GM19468 (cell line): ENCODE measurements at regions not wholly inside any gene's neighbourhood (a gene's known extent, or its start where the extent isn't known, plus 50 kb on each side); places are given as distances from the start of the nearest gene placed in this dataset.

Experiments used
- ATAC-seq: cut with Tn5 transposase; IDR thresholded peaks from one replicate; pipeline ENCODE4 v1.9.1; 2021; ENCODE audit warnings: mild to moderate bottlenecking, moderate library complexity, moderate number of reproducible peaks; ENCODE audit not compliant: unreplicated experiment; ENCODE audit errors: extremely low read depth

GRCh38 chr6:88558981-88559380 is 392.8 kb upstream of the CNR1 start:
- ATAC-seq: no peak

DNA sequence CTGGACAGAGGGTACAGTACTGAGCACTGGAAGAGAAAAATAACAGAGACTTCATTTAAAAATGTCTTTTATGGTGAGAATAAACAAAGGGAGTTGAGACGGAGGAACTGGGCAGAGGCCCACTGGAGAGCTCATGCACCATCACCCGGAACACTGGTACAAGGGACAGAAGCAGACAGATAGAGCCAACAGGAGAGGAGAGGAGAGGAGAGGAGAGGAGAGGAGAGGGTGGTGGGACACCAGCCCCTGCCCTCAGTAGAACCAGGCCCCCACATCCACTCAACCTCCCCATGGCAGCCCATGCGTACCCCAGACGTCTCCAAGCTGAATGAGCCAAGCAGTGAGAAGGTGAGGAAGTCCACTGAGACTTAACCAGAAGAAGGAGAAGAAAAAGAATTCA is 390.5 kb upstream of the CNR1 start:
- ATAC-seq: no peak

- ATAC-seq: no peak
These were observed 382.9 kb upstream of the CNR1 start for GRCh38 chr6:88548891-88549505.

DNA sequence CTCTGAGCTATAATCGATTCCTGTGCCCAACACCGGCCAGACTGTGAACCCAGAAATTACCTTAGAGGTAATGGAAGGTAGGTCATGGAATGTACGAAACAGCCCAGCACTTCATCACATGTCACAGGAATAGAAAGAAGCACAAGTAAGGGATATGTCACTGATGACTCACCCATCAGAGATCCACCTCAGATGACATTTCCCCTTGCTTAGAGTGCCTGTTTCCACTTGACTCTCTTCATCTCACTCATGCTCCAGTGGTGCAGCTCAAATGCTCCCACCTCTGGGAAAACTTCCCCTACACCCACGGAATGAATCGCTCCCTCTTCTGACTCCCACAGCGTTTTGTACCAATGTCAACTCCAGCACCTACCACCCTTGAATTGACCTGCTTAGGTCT is 381.6 kb upstream of the CNR1 start:
- ATAC-seq: no peak

DNA sequence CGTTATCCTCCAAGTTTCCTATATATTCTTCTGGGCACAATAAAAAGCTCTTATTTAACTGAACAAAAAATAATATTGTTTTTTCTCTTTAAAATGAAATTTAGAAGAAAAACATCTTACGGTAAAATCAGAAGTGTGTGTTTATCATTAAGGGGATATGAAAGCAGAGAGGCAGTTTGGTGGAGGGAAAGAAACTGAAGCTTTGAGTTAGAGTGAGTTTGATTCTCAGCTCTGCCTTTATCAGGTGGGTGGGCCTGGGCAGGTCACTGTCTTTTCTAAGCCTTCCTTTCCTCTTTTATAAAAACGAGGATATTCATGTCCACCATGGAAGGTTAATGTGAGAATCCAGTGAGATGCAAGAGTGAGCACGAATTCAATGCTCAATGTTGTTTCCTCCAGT is 379.8 kb upstream of the CNR1 start:
- no peak for ATAC-seq

DNA sequence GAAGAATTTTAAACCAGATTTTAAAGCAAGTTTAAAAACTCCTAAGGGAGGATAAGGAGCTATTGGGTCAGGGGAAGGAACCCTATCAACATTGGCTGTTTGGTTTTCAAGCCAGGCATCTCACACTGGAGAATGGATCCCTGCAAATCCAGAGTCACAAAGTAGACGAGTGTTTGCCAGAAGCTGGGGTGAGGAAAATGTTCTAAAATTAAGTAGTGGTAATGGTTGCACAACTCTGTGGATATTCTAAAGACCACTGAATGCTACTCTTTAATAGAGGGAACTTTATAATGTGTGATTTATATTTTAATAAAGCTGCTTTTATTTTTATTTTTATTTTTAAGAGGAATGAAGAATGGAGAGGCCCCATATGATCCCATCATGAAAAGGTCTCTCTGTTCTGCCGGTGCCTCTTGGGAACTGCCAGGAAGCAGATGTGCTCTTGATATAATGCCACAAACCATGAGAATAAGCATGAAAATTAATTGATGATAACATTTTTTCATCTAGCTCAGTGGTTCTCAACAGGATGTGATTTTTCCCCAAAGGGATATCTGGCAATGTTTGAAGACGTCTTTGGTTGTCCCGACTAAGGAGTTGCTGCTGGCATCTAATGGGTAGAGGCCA is 379.0 kb upstream of the CNR1 start:
- no peak for ATAC-seq

DNA sequence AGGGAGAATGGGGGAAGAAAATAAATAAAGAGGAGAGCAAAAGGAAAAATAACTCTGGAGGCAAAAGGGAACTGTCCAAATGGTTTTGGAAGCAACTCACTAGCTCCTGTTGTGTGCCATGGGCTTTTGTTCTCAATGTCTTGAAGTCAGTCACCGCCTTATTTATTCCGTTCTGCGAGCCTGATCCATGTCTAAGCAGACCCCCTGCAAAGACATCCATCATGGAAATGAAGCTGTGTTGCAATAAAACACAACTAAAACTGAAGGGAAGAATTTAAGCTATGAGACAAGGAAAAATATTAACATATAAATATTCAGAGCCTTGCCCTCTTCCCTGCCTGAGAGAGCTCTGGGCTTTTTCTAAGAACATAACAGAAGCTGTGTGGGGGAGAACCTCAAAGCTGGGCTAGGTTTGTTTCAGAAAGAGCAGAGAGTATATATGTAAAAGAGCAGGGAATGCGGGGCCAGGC is 373.2 kb upstream of the CNR1 start:
- no peak for ATAC-seq

GRCh38 chr6:88538840-88539239 is 372.7 kb upstream of the CNR1 start:
- no peak for ATAC-seq

DNA sequence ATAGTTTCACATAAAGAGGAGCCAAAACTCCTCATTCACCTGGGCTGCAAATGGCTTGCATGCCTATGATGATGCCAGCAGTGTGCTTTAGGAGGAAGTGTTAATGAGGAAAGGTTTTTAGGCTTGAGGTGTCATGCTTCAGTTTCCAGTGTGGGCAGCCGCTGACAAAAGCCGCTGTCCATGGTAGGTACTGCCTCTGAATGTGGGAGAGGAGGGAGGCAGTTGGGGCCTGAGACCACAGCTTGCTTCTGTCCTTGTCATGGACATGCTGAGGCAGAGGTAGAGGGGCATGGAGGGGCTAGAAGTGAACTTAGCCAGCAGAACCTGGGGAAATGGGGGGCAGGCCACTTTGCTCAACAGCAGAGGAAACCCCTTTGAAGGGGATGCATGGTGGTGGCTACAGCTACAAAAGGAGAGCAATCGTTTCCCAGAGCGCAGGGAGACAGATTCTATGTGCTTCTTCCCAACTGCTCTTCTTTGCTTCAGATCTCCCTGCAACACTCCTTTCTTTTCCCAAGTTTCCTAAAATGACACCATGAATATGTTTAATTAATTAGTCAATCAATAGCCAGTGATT is 372.1 kb upstream of the CNR1 start:
- no peak for ATAC-seq

DNA sequence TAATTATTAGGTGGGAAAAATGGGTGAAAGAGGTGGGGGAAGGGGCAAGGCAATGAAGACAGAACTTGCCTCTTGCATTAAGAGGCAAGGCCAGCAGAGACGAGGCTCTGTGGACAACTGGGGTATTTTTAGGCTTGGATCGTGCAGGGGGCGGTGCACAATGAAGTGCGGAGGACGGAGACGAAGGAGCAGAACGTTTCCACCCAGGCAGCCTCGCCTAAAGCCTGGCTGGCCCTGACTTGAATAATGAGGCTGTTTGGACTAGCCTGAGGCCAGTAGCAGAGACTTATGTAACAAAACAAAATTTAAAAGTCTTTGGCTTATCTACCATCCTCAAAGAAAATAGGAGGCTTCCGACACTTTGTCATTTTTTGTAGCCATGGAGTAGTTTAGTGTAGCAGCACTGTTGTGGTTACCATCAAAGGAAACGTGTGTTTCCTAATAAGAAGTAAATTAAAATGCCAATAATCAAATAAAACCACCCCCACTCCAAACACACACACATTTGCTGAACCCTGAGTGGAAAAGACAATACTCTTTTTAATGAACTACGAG is 370.0 kb upstream of the CNR1 start:
- no peak for ATAC-seq

DNA sequence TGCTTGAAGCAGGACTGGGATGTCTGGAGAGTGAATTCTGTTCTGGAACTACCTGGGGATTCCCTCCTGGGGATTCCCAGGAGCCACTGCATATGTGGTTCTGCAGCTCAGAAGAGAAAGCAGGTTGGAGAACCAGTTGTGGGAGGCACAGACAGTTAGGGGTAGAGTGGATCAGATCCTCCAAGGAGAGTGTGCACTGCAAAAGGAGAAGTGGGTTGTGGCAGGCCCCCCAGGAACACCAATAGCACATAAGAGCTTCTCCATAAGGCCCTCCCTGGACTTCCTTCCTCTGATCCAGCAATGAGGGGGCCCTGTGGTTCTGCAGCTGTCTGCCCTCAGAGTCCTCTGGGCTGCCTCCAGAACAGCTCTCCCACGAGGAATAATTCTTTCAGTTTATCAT is 369.2 kb upstream of the CNR1 start:
- ATAC-seq: no peak

DNA sequence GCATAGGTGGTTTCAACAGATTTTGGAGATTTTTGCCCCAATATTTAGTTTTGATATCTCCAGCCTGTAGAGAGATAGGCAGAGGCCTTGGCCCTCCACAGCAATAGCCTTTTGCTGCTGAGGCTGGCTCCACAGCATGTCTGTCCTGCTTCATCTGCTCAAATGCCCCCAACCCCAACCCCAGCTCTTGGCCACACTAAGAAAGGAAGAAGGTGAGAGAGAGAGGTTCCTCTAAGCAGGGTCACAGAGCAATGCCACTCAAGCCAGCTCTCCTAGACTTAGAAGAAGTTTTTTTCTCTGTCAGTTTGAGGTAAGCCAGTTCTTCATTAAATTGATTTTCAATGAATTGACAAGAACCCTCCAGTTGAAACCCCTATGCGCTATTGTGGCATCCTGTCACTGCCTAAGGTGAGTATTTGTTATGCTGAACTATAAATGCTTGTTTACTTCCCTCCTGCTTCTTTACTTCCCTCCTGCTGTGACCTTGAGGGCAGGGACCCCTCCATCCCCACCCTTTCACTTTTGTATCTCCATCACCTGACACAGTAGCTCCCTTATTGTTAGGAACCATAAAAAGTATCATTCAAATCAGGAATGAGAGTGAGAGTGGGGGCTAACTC is 366.2 kb upstream of the CNR1 start:
- ATAC-seq: no peak

- ATAC-seq: no peak
These were observed 363.6 kb upstream of the CNR1 start for GRCh38 chr6:88529726-88530125.

- ATAC-seq: no peak
These were observed 354.3 kb upstream of the CNR1 start for GRCh38 chr6:88520445-88520844.

DNA sequence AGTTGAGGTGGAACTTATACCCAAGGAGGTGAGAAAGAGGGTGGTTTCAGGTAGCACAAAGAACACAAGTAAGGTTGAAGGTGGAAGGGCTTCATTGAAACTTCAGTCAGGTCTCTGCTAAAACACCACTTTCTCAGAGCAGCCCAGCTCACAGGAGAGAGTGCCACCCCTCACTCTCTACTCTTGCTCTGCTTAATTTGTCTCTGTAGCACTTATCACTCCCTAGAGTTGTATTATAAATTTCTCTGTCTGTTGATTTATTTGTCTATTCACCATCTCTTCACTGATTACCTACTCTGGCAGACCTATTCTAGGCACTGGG is 353.8 kb upstream of the CNR1 start:
- no peak for ATAC-seq

DNA sequence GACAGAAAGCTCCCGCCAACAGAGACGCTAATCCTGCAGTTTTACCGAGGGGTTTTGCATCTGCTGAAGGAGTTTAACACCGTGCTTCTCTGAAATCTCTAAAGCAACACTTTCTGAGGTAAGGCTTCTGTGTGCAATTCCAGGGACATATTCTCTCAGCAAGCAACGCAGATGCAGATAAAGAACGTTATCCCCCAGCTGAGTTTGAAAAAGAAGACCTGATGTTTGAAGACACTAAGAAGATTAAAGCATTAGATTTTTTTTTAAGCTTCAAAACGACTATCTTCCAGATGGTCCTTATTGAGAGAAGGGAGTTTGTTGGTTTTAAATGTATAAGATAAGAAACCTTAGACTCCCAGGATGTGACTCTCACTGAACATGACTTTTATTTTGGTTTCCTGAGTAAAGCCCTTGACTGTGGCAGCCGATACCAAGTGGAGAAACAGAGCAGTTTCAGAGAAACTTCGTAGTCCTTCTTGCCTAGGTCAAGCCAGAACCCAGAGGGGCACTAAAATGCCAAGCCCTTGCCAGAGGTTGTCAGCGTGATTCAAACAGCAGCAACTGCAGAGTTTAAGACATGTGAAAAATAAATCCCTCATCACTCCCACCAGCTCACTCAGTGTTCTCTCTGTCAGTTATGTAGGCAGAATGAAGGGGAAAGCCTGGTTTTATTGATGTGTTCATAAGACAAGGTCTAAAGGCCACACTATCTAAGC is 353.3 kb upstream of the CNR1 start:
- ATAC-seq: no peak

GRCh38 chr6:88517737-88518136 is 351.6 kb upstream of the CNR1 start:
- no peak for ATAC-seq

DNA sequence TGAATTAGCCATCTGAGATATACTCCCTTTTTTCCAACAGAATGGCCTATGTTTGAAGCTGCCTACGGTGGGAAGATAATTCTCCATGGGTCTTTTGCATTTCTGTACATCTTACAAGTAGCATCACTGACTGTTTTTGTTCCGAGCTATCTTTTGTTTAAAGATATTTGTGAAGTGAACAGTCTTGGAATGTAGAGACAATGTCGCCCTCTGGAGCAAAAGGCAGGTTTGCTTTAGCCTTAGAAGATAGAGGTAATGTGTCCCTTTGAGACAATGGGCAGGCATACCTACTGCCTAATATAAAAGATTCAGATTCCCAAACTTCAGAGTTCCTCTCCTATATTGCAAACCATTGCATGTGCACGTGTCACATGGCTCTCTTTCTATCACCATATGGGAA is 347.8 kb upstream of the CNR1 start:
- ATAC-seq: no peak

DNA sequence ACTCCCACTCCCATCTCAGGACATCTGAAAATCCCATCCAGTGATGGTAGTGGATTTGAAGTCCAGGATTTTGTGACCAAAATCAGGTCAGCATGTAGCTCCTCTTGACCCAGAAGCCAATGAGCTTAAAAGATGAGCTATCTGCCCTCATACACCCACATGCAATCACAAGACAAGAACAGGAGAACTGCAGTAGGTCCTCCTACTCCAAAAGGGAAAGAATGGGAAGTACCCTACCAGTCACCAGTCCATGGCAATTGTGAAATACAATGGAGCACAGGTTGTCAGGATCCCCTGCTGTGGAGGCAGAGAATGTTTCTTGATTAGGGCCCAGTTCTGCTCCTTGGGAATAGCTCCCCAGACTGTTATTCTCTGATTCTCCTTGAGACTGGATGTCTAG is 347.3 kb upstream of the CNR1 start:
- ATAC-seq: no peak

GRCh38 chr6:88512951-88513350 is 346.8 kb upstream of the CNR1 start:
- no peak for ATAC-seq

- no peak for ATAC-seq
These were observed 336.2 kb upstream of the CNR1 start for GRCh38 chr6:88502391-88502790.
